GM23338 (cell line): ENCODE measurements at regions not wholly inside any gene's neighbourhood (a gene's known extent, or its start where the extent isn't known, plus 50 kb on each side); places are given as distances from the start of the nearest gene placed in this dataset.

Source experiments
- CREB1 ChIP-seq: fragments of 250-450 bp; sonication (Bioruptor Pico); IDR thresholded peaks from 2 replicates; pipeline ENCODE4 v1.5.0; 2020; ENCODE audit warnings: low read depth, mild to moderate bottlenecking, moderate library complexity
- EZH2 ChIP-seq: fragments of 200-600 bp; sonication (generic); IDR thresholded peaks from one replicate; pipeline ENCODE4 v1.8.0; 2017; ENCODE audit warnings: antibody characterized with exemption, mild to moderate bottlenecking, low read depth; ENCODE audit not compliant: unreplicated experiment
- EZH2phosphoT487 ChIP-seq: fragments of 200-600 bp; sonication (generic); IDR thresholded peaks from one replicate; pipeline ENCODE4 v1.8.1; 2018; ENCODE audit warnings: antibody characterized with exemption; ENCODE audit not compliant: unreplicated experiment
- JUNB ChIP-seq: IDR thresholded peaks from one replicate; pipeline ENCODE4 v1.6.1; 2016; ENCODE audit warnings: antibody characterized with exemption; ENCODE audit not compliant: unreplicated experiment
- NANOG ChIP-seq: IDR thresholded peaks from 2 replicates; pipeline ENCODE4 v1.6.1; 2016; ENCODE audit warnings: antibody characterized with exemption, borderline replicate concordance
- POLR2AphosphoS5 ChIP-seq: IDR thresholded peaks from 2 replicates; pipeline ENCODE4 v1.6.1; 2016; ENCODE audit warnings: antibody characterized with exemption, low read depth
- ZNF114 ChIP-seq: fragments of 250-450 bp; sonication (Bioruptor Pico); IDR thresholded peaks from 2 replicates; pipeline ENCODE4 v1.5.0; 2020; ENCODE audit warnings: mild to moderate bottlenecking, moderate library complexity
- TF ChIP-seq, protein P1 (sequence below), 2 experiments: fragments of 200-600 bp in 1 of 2; sonication (generic) in 1 of 2; conservative IDR thresholded peaks; 2 replicates each; pipeline versions ENCODE4 v1.5.1 to v1.6.1; 2016 to 2017; ENCODE audit warnings: antibody characterized with exemption in 2 of 2, low read depth in 2 of 2, mild to moderate bottlenecking in 2 of 2, moderate library complexity in 1 of 2

DNA sequence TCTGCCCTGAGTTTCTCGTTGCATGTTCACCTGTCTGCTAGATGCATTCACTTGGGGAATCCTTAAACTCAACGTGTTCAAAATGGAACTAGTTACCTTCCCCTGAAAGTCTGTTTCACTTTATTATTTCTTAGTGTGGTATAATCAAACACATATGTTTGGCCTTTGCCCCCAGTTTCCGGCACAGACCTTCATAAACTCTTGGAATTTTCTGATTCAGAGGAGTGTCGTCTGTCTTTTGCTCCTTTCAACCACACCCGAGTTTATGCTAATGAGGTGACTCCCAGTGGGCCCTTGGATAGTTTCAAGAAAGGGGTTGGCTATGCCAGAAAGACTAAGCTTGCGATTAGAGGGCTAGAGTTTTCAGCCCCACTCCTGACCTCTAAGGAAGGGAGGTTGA lies 198.9 kb downstream of the CDCA7 start:
- TF ChIP-seq, protein P1, sequence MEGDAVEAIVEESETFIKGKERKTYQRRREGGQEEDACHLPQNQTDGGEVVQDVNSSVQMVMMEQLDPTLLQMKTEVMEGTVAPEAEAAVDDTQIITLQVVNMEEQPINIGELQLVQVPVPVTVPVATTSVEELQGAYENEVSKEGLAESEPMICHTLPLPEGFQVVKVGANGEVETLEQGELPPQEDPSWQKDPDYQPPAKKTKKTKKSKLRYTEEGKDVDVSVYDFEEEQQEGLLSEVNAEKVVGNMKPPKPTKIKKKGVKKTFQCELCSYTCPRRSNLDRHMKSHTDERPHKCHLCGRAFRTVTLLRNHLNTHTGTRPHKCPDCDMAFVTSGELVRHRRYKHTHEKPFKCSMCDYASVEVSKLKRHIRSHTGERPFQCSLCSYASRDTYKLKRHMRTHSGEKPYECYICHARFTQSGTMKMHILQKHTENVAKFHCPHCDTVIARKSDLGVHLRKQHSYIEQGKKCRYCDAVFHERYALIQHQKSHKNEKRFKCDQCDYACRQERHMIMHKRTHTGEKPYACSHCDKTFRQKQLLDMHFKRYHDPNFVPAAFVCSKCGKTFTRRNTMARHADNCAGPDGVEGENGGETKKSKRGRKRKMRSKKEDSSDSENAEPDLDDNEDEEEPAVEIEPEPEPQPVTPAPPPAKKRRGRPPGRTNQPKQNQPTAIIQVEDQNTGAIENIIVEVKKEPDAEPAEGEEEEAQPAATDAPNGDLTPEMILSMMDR (conservative IDR thresholded peaks at IDR 0.05; ENCODE audit: low read depth in 2 of 2) = no peak
- TF ChIP-seq JUNB (no peak), POLR2AphosphoS5 (no peak), ZNF114 (no peak), EZH2 (no peak), NANOG (no peak), CREB1 (CRISPR knock-in tag) (no peak), EZH2phosphoT487 (no peak)
